OCI-LY3 (cell line): ENCODE measurements at regions not wholly inside any gene's neighbourhood (a gene's known extent, or its start where the extent isn't known, plus 50 kb on each side); places are given as distances from the start of the nearest gene placed in this dataset.

ENCODE experiments used
- H2AFZ ChIP-seq: fragments of 200-600, 300-600 bp; shearing (Covaris generic); 2 replicates; pipeline ENCODE4 v1.6.0; 2014; ENCODE audit warnings: antibody characterized with exemption, low read depth, low read length
- H3K27ac ChIP-seq: fragments of 200-600, 300-600 bp; sonication (generic); 2 replicates; pipeline ENCODE4 v1.5.1; 2014; ENCODE audit warnings: mild to moderate bottlenecking, low read length, moderate library complexity, mixed read lengths
- H3K27me3 ChIP-seq: fragments of 200-600, 300-600 bp; sonication (generic); 2 replicates; pipeline ENCODE4 v1.6.1; 2014; ENCODE audit warnings: low read depth, low read length, mixed read lengths
- H3K36me3 ChIP-seq: fragments of 200-600, 300-600 bp; sonication (generic); replicated peaks from 2 replicates; pipeline ENCODE3; 2014; ENCODE audit warnings: low read depth, low read length, mixed read lengths
- H3K4me1 ChIP-seq: fragments of 300-600, 200-600 bp; sonication (generic); 2 replicates; pipeline ENCODE4 v1.6.1; 2014; ENCODE audit warnings: low read length, mixed read lengths
- H3K4me2 ChIP-seq: fragments of 200-600, 300-600 bp; sonication (generic); 2 replicates; pipeline ENCODE4 v1.6.1; 2014; ENCODE audit warnings: low read length, mixed read lengths
- H3K4me3 ChIP-seq: fragments of 300-600, 200-600 bp; sonication (generic); 2 replicates; pipeline ENCODE4 v1.5.1; 2014; ENCODE audit warnings: antibody characterized with exemption, mild to moderate bottlenecking, low read length, moderate library complexity
- H3K79me2 ChIP-seq: fragments of 300-600, 200-600 bp; shearing (Covaris generic); 2 replicates; pipeline ENCODE4 v1.6.1; 2014; ENCODE audit warnings: mild to moderate bottlenecking, low read length, mixed read lengths
- H3K9ac ChIP-seq: fragments of 300-600, 200-600 bp; shearing (Covaris generic); 2 replicates; pipeline ENCODE4 v1.6.0; 2014; ENCODE audit warnings: mild to moderate bottlenecking, low read length, moderate library complexity
- H3K9me3 ChIP-seq: fragments of 200-600, 300-600 bp; shearing (Covaris generic); 2 replicates; pipeline ENCODE4 v1.6.1; 2014; ENCODE audit warnings: low read length, mixed read lengths; ENCODE audit not compliant: insufficient read depth
- H4K20me1 ChIP-seq: fragments of 200-600, 300-600 bp; sonication (generic); 2 replicates; pipeline ENCODE4 v1.6.1; 2016; ENCODE audit warnings: low read length, mixed read lengths; ENCODE audit not compliant: insufficient read depth
- EZH2phosphoT487 ChIP-seq: fragments of 200-600 bp; shearing (Covaris generic); IDR thresholded peaks from 2 replicates; pipeline ENCODE4 v1.6.1; 2018; ENCODE audit warnings: antibody characterized with exemption, mixed run types, low read depth
- TF ChIP-seq, protein P1 (sequence below): fragments of 200-600, 300-600 bp; sonication (generic); IDR thresholded peaks from 2 replicates; pipeline ENCODE4 v1.5.1; 2014; ENCODE audit warnings: antibody characterized with exemption, low read length, low read depth

DNA sequence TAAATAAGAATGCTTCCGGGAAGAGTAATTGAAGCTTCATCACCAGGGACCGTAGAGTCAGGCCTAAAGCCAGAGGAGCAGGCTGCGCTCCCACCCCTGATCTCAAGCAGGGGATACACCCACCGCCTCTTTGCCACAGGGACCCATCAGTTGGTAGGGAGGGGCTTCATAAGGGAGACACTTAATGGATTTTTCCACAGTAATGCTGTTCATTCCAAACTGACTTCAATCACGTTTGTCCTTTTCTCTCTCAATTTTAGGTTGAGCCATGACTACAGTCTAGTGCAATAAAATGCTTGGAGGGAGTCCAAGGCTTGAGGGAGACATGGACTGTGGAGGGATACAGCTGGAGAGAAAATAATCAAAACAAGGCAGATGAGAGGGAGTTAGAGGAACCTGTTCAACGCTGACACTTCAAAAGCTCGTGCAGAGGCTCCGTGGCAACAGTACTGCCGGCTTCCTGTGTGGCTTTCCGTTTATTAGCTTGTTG, 111.5 kb downstream of the SEC16B start:
- no peak overlapping the region for H3K4me2 ChIP-seq
- TF ChIP-seq EZH2phosphoT487, result no peak
- TF ChIP-seq, protein P1, sequence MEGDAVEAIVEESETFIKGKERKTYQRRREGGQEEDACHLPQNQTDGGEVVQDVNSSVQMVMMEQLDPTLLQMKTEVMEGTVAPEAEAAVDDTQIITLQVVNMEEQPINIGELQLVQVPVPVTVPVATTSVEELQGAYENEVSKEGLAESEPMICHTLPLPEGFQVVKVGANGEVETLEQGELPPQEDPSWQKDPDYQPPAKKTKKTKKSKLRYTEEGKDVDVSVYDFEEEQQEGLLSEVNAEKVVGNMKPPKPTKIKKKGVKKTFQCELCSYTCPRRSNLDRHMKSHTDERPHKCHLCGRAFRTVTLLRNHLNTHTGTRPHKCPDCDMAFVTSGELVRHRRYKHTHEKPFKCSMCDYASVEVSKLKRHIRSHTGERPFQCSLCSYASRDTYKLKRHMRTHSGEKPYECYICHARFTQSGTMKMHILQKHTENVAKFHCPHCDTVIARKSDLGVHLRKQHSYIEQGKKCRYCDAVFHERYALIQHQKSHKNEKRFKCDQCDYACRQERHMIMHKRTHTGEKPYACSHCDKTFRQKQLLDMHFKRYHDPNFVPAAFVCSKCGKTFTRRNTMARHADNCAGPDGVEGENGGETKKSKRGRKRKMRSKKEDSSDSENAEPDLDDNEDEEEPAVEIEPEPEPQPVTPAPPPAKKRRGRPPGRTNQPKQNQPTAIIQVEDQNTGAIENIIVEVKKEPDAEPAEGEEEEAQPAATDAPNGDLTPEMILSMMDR, result no peak
- H3K4me3 ChIP-seq, result no peak overlapping the region
- H3K9ac ChIP-seq, result no peak overlapping the region
- H3K27ac ChIP-seq, result no peak overlapping the region
- peaks cover 7% of the 10 kb centered on the region; the same call in 1 of the 2 replicates for H3K4me1 ChIP-seq
- H3K79me2 ChIP-seq, result no peaks in the 10 kb centered on the region
- H4K20me1 ChIP-seq, result no peaks in the 10 kb centered on the region
- no peaks in the 10 kb centered on the region for H3K36me3 ChIP-seq
- H3K9me3 ChIP-seq, result no peaks in the 10 kb centered on the region
- no peak overlapping the region for H2AFZ ChIP-seq
- H3K27me3 ChIP-seq, result peaks cover 12% of the 10 kb centered on the region; the same call in 1 of the 2 replicates

DNA sequence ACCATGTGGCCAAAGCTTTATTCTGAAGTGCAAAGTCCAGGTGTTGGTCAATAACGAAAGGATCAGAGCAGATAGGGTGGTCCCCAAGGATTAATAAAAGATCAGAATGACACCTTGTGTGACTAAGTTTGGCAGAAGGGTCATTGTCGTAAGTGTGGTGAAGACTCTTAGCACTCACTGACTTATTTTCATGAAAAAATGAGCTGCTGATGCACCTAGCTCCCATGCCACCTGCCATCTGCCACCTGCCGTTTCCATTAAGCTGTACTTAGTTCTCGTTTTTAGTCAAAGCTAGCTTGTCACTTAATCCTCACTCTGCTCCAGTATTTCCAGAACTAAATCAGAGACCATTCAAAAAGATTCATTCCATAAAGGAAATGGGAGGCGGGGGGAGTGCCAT, 112.6 kb downstream of the SEC16B start:
- TF ChIP-seq, protein P1, result no peak
- no peak for TF ChIP-seq EZH2phosphoT487
- H3K4me1 ChIP-seq, result peaks cover 7% of the 10 kb centered on the region; the same call in 1 of the 2 replicates
- no peaks in the 10 kb centered on the region for H3K9me3 ChIP-seq
- H3K4me3 ChIP-seq, result no peak overlapping the region
- H3K27me3 ChIP-seq, result peaks cover 12% of the 10 kb centered on the region; the same call in 1 of the 2 replicates
- no peaks in the 10 kb centered on the region for H3K79me2 ChIP-seq
- no peak overlapping the region for H3K4me2 ChIP-seq
- no peak overlapping the region for H3K27ac ChIP-seq
- H3K9ac ChIP-seq, result no peak overlapping the region
- no peaks in the 10 kb centered on the region for H3K36me3 ChIP-seq
- H4K20me1 ChIP-seq, result no peaks in the 10 kb centered on the region
- H2AFZ ChIP-seq, result no peak overlapping the region

GRCh38 chr1:177854951-177855350, 114.9 kb downstream of the SEC16B start:
- Histone ChIP-seq H4K20me1 (no peaks in the 10 kb centered on the region), H3K79me2 (no peaks in the 10 kb centered on the region), H3K9ac (no peak overlapping the region), H3K4me1 (peaks cover 7% of the 10 kb centered on the region), H3K9me3 (no peaks in the 10 kb centered on the region), H3K36me3 (no peaks in the 10 kb centered on the region), H3K4me2 (no peak overlapping the region), H3K27me3 (peaks cover 28% of the 10 kb centered on the region), H3K27ac (no peak overlapping the region), H2AFZ (no peak overlapping the region), H3K4me3 (no peak overlapping the region)
- no peak for TF ChIP-seq EZH2phosphoT487
- TF ChIP-seq, protein P1, result no peak

DNA sequence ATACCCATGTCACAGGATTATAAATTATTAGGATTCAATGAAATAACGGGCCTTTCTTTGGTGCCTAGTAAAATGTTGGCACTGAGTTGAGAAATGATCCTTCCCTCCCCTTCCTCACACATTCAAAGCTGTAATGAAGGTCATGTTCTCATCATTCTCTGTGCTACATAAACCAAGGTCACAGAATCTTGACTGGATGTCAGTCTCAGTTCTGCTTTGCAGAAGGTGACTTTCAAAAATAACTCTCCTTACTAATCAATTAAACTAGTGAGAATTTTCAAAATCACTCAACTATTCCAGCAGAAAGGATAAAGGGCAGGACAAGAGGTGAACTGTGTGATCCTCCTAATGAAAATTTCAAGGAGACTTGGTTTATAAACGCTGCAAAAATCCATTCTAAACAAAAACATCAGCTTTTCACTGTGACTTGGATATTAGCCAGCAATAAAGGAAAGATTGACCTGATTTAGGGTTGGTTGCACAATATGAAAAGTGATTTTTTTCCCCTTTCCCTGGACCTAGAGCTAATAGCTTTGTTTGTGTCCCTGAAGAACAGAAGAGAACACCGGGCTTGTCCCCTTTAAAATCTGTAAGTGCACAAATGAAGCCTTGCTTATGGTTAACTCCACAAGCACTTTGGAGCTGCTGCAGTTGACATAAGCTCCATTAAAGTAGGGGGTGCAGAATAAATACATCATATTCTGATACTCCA, 120.1 kb downstream of the SEC16B start:
- H3K9ac ChIP-seq, result no peak overlapping the region
- H3K36me3 ChIP-seq, result no peaks in the 10 kb centered on the region
- no peak overlapping the region for H2AFZ ChIP-seq
- H3K4me1 ChIP-seq, result peaks cover 14% of the 10 kb centered on the region
- H3K4me2 ChIP-seq, result no peak overlapping the region
- H3K79me2 ChIP-seq, result no peaks in the 10 kb centered on the region
- no peaks in the 10 kb centered on the region for H3K9me3 ChIP-seq
- no peak overlapping the region for H3K27ac ChIP-seq
- peaks cover 31% of the 10 kb centered on the region for H3K27me3 ChIP-seq
- H3K4me3 ChIP-seq, result no peak overlapping the region
- H4K20me1 ChIP-seq, result no peaks in the 10 kb centered on the region
- TF ChIP-seq, protein P1, result no peak
